Stimulated activated memory B cell treated with anti-CD40 and anti-IgM and Interleukin-4, amounts not matched to agents 10 μg/mL and 1 μg/mL and 100 μg/mL, for 72 hours (primary cell): ENCODE measurements at regions not wholly inside any gene's neighbourhood (a gene's known extent, or its start where the extent isn't known, plus 50 kb on each side); places are given as distances from the start of the nearest gene placed in this dataset.

Experiments used
- ATAC-seq: fragments of 150-1000 bp; cut with Tn5 transposase; 2 replicates; pipeline ENCODE4 v1.10.0; 2021
- H3K27ac Mint-ChIP-seq: one replicate; pipeline ENCODE4 v1.8.0; 2022; ENCODE audit warnings: mild to moderate bottlenecking, mixed read lengths
- H3K27me3 Mint-ChIP-seq: one replicate; pipeline ENCODE4 v1.8.0; 2022; ENCODE audit warnings: mixed read lengths
- H3K36me3 Mint-ChIP-seq: one replicate; pipeline ENCODE4 v1.8.0; 2022; ENCODE audit warnings: mixed read lengths
- H3K4me1 Mint-ChIP-seq: one replicate; pipeline ENCODE4 v1.8.0; 2022; ENCODE audit warnings: mixed read lengths
- H3K4me3 Mint-ChIP-seq: one replicate; pipeline ENCODE4 v1.8.0; 2022; ENCODE audit warnings: mild to moderate bottlenecking, moderate library complexity, mixed read lengths
- H3K9me3 Mint-ChIP-seq: one replicate; pipeline ENCODE4 v1.8.0; 2022; ENCODE audit warnings: mixed read lengths

DNA sequence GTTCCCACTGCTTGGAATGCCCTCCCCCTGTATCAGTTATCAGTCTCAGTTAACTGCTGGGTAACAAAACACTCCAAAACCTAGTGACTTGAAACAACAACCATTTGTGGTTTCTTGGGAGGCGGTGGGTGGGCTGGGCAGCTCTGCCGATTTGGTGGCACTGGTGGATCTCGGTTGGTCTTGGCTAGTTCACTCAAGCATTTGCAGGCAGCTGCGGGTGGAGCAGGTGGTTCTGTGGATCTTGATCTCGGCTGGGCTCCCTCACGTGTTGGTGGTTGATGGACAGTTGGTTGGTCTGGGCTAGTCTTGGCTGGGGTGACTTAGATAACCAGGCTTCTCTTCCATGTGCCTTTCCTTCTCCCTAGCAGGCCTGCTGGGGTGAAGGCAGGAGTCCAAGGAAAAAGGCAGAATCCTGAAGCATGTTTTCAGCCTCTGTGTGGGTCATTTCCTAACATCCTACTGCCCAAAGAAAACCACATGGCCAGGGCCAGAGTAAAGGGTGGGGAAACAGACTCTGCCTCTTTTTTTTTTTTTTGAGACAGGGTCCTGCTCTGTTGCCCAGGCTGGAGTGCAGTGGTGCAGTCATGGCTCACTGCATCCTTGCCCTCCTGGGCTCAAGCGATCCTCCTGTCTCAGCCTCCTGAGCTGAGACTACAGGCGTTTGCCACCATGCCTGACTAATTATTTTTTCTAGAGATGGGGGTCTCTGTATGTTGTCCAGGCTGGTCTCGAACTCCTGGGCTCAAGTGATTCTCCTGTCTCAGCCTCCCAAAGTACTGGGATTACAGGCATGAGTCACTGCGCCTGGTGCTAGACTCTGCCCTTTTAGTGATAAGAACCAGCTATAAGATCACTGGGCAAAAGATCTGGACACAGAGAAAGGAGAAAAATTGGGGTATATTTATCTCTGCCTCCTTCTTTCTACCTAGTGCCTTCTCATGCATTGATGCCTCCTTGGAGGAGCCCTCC, 183.7 kb downstream of the RGS3 start:
- H3K27ac Mint-ChIP-seq: peak overlapping the region; percentile 3
- H3K4me1 Mint-ChIP-seq: no peaks in the 10 kb centered on the region
- no peak for ATAC-seq
- H3K4me3 Mint-ChIP-seq: no peak overlapping the region
- peaks cover 5% of the 10 kb centered on the region for H3K36me3 Mint-ChIP-seq
- peaks cover 3% of the 10 kb centered on the region for H3K9me3 Mint-ChIP-seq
- peaks cover 35% of the 10 kb centered on the region for H3K27me3 Mint-ChIP-seq

GRCh38 chr9:113648048-113648447, 184.5 kb downstream of the RGS3 start:
- ATAC-seq: no peak

GRCh38 chr9:113648586-113648985, 185.1 kb downstream of the RGS3 start:
- Mint-ChIP-seq H3K9me3 (no peaks in the 10 kb centered on the region), H3K27ac (no peak overlapping the region), H3K27me3 (peaks cover 33% of the 10 kb centered on the region), H3K4me3 (no peak overlapping the region), H3K36me3 (peaks cover 1% of the 10 kb centered on the region), H3K4me1 (no peaks in the 10 kb centered on the region)
- ATAC-seq: no peak

More at GRCh38 chr9:113648048-113648447, 184.5 kb downstream of the RGS3 start:
- Mint-ChIP-seq H3K9me3 (peaks cover 3% of the 10 kb centered on the region), H3K4me3 (no peak overlapping the region), H3K36me3 (peaks cover 5% of the 10 kb centered on the region), H3K27me3 (peaks cover 35% of the 10 kb centered on the region), H3K4me1 (no peaks in the 10 kb centered on the region), H3K27ac (peak overlapping the region; percentile 3)

DNA sequence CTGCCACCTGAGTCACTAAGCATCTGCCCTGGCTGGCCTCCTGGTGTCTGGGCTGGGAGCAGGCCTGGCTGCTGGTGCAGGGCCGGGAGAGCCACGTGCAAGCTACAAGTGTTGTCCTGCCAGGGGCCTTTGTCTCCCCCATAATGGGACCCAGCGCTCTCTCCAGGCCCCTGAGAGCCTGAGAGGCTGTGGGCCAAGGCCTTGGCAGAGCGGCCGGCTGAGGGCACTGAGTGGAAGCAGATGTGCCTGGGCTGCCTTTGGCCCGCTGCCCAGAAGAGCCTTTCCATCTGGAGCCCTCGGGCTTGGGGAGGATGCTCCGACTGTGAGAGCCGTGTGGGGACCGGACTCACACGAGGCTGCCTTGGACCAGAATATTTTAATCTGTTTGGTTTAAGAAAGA, 185.5 kb downstream of the RGS3 start:
- Mint-ChIP-seq H3K27ac (no peak overlapping the region), H3K4me1 (no peaks in the 10 kb centered on the region), H3K4me3 (no peak overlapping the region), H3K27me3 (peaks cover 28% of the 10 kb centered on the region), H3K9me3 (no peaks in the 10 kb centered on the region), H3K36me3 (no peaks in the 10 kb centered on the region)
- ATAC-seq: no peak

GRCh38 chr9:113649855-113650206, 186.3 kb downstream of the RGS3 start:
- Mint-ChIP-seq H3K4me1 (peaks cover under 1% of the 10 kb centered on the region), H3K9me3 (no peaks in the 10 kb centered on the region), H3K4me3 (no peak overlapping the region), H3K27me3 (peaks cover 20% of the 10 kb centered on the region), H3K36me3 (no peaks in the 10 kb centered on the region), H3K27ac (no peak overlapping the region)
- ATAC-seq: no peak

- H3K4me1 Mint-ChIP-seq: peaks cover 7% of the 10 kb centered on the region
- no peak overlapping the region for H3K27ac Mint-ChIP-seq
- peaks cover 16% of the 10 kb centered on the region for H3K27me3 Mint-ChIP-seq
- ATAC-seq: no peak
- no peak overlapping the region for H3K4me3 Mint-ChIP-seq
- no peaks in the 10 kb centered on the region for H3K9me3 Mint-ChIP-seq
- H3K36me3 Mint-ChIP-seq: no peaks in the 10 kb centered on the region
Measured at GRCh38 chr9:113650207-113651131, 186.9 kb downstream of the RGS3 start.

- no peaks in the 10 kb centered on the region for H3K9me3 Mint-ChIP-seq
- H3K27me3 Mint-ChIP-seq: peaks cover 3% of the 10 kb centered on the region
- no peaks in the 10 kb centered on the region for H3K36me3 Mint-ChIP-seq
- no peak overlapping the region for H3K4me3 Mint-ChIP-seq
- H3K27ac Mint-ChIP-seq: peak overlapping the region; percentile 53
- ATAC-seq: no peak
- H3K4me1 Mint-ChIP-seq: peaks cover 9% of the 10 kb centered on the region
Measured at GRCh38 chr9:113651896-113652295, 188.4 kb downstream of the RGS3 start.

DNA sequence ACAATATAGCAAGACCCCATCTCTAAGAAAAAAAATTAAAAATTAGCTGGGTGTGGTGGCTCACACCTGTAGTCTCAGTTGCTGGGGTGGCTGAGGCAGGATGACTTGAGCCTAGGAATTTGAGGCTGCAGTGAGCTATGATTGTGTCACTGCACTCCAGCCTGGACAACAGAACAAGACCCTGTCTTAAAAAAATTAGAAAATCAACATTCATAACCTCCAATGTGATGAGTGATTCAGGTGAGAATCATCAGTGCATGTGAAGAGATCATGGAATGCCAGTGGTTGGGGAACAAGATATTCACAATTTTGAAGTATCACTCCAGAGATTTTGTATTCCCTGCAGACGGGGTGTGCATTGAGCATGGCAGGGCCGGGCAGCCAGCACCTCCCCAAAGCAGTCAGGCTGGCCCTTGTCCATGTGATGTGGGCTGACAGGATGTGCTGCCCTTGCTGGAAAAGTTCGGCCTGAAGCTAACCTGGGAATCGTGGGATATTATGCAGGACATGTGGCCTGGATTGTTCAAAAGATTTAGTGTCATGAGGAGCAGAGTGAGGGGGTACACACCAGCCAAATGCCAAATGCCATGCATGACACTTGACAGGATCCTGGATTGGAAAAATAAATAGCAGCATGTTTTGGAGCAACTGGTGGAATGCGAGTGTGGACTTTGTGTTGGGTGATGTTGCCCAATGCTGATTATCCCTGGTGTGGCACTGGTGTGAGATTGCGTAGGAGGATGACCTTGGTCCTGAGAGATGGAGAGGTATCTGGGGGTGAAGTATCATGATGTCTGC, 189.0 kb downstream of the RGS3 start:
- no peak for ATAC-seq
- H3K36me3 Mint-ChIP-seq: no peaks in the 10 kb centered on the region
- H3K4me3 Mint-ChIP-seq: no peak overlapping the region
- no peaks in the 10 kb centered on the region for H3K27me3 Mint-ChIP-seq
- H3K27ac Mint-ChIP-seq: peak overlapping the region; percentile 53
- H3K4me1 Mint-ChIP-seq: peaks cover 9% of the 10 kb centered on the region
- H3K9me3 Mint-ChIP-seq: no peaks in the 10 kb centered on the region

- Mint-ChIP-seq H3K4me3 (no peak overlapping the region), H3K9me3 (no peaks in the 10 kb centered on the region), H3K36me3 (no peaks in the 10 kb centered on the region), H3K27ac (peak overlapping the region; percentile 82), H3K4me1 (peaks cover 15% of the 10 kb centered on the region), H3K27me3 (peaks cover 2% of the 10 kb centered on the region)
- no peak for ATAC-seq
Measured at GRCh38 chr9:113653746-113654604, 190.4 kb downstream of the RGS3 start.

DNA sequence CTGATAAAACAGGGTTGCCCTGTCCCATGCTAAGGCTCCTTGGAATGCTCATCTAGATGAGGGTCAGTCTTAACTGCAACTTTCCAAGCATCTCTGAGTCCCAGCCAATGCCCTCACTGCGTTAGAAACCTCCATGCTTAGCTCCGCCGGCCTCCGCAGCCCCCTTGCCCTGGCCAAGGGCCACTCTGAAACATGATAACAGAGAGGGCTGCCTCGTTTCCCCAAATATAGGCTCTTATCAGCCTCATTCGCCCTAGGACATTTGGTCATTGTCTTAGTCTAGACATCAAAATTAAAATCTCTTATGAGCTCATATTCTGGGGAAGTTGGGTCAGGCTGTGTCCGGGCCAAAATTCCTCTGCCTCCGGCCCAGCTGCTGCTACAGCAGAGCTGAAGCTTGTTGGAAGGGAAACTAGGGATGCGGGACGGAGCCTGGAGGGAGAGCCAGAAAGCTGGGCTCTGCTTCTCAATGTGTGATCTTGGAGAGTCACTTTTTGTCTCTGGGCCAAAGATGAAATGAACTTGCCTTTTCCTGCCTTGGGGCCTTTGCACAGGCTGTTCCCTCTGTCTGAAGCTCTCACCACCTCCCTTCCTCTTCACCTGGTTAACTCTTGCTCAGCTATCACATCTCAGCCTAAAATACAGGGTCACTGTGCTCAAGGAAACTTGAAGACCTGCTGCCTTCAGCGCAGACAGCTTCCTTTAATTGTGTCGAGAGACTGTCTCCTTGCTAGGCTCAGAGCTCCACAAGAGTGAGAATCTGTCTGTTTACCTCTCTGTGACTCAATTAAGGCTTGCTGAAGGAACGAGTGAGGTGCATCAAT, 191.3 kb downstream of the RGS3 start:
- Mint-ChIP-seq H3K27me3 (peaks cover 11% of the 10 kb centered on the region), H3K27ac (peak overlapping the region; percentile 82), H3K4me1 (peaks cover 15% of the 10 kb centered on the region), H3K4me3 (no peak overlapping the region), H3K9me3 (no peaks in the 10 kb centered on the region), H3K36me3 (no peaks in the 10 kb centered on the region)
- ATAC-seq: no peak

DNA sequence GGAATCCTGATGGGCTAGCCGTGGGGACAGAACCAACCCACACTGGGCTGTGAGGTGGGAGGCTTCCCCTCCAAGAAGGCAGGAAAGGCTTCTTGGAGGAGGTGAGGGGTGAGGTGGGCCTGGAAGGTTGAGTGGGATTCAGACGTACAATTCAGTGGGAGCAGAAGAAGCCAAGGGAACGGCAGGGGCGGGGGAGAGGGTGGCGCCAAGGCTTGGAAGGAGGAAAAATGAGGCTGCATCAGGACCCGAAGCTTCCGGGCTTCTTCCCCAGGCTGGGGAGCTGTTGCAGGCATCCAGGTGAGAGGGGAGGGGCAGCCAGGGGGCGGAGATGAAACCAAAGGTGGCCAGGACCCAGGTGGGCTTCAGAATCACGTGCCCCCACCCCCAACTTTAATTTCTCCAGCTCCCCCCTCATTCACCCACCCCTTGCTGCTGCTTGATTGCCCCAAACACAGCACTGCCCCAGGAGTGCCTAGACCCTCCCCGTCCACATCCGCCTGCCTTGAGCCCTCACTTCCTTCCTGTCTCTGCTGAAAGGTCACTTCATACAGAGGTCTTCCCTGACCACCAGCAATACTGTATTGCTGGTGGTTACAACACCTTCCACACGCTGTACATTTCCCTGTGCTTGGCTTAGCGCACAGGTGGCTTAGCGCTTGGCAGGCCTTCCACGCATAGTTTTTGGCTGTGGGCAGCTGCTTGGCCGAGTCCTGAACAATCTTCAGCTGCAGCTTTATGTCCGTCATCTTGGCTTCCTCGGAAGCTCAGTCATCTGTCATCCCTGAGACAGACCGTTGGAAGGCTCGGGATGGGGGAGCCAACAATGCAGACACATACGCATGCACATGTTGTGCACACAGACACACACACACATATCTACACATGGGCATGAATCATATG, 193.5 kb downstream of the RGS3 start:
- Mint-ChIP-seq H3K9me3 (no peaks in the 10 kb centered on the region), H3K4me1 (peaks cover 15% of the 10 kb centered on the region), H3K4me3 (no peak overlapping the region), H3K27me3 (peaks cover 23% of the 10 kb centered on the region), H3K27ac (no peak overlapping the region), H3K36me3 (no peaks in the 10 kb centered on the region)
- no peak for ATAC-seq

DNA sequence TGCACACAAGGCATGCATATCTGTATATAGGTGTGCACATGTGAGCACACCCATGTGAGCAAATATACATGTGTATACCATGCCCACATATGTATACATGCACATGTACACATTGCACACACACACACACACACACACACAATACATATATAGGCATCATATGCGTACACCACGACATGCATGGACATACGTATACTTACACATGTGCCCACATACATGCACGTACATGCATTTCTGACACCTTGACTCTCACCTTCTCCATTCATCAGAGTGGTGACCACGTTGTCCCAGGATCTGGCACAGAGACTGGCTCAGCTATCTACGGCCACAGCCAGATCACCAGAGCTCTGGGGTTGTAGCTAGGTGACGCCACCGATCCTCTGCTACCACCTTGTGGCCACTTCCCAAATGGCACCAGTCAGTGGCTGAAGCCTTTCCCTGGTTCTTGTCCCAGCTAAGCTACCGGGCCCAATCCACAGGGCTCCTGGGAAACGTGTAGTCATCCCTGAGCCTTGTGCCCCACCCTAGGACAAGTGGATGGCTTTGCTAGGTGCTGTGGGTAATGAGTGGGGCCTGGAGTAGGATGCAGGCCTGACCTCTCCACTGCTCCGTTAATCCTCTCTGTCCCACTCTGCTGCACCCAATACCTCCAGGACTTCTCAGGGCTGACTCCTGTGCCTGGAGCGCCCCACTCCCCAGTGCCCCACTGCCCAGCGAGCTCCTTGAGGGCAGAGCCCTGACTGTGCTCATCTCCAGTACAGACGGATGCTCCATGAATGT, 194.4 kb downstream of the RGS3 start:
- H3K4me1 Mint-ChIP-seq: peaks cover 15% of the 10 kb centered on the region
- H3K27me3 Mint-ChIP-seq: peaks cover 30% of the 10 kb centered on the region
- H3K4me3 Mint-ChIP-seq: no peak overlapping the region
- H3K9me3 Mint-ChIP-seq: no peaks in the 10 kb centered on the region
- ATAC-seq: peak; percentile 87
- no peaks in the 10 kb centered on the region for H3K36me3 Mint-ChIP-seq
- no peak overlapping the region for H3K27ac Mint-ChIP-seq
